Uterus (tissue), 3 donors: ENCODE measurements at regions not wholly inside any gene's neighbourhood (a gene's known extent, or its start where the extent isn't known, plus 50 kb on each side); places are given as distances from the start of the nearest gene placed in this dataset.

Source experiments
- DNase-seq, 2 donors: peaks; one replicate each; pipeline ENCODE4 v3.0.0-alpha.2; 2019 to 2020
- H3K27ac ChIP-seq, 2 donors: fragments of 200-600 bp; sonication (generic); 1 replicate in 1 of 2; 2 replicates in 1 of 2; pipeline ENCODE4 v1.5.1; 2016 to 2018
- H3K27me3 ChIP-seq, 2 donors: fragments of 200-600 bp; sonication (generic); one replicate each; pipeline ENCODE4 v1.5.1; 2018 to 2019; ENCODE audit warnings: control low read depth in 1 of 2
- H3K36me3 ChIP-seq, 2 donors: fragments of 200-600 bp; sonication (generic); one replicate each; pipeline ENCODE4 v1.5.1; 2019; ENCODE audit warnings: control low read depth in 1 of 2
- H3K4me1 ChIP-seq, 2 donors: fragments of 200-600 bp; sonication (generic); one replicate each; pipeline ENCODE4 v1.5.1; 2018 to 2019; ENCODE audit warnings: control low read depth in 1 of 2
- H3K4me3 ChIP-seq, 2 donors: fragments of 200-600 bp; sonication (generic); 1 replicate in 1 of 2; 2 replicates in 1 of 2; pipeline ENCODE4 v1.5.1; 2018 to 2019; ENCODE audit warnings: mild to moderate bottlenecking in 1 of 2
- H3K9me3 ChIP-seq, 2 donors: fragments of 200-600 bp; sonication (generic); one replicate each; pipeline ENCODE4 v1.5.1; 2019; ENCODE audit warnings: control low read depth in 1 of 2
- POLR2A ChIP-seq, 2 donors: fragments of 450-650 bp; IDR thresholded peaks; one replicate each; pipeline ENCODE4 v1.6.1; 2016; ENCODE audit warnings: antibody characterized with exemption in 2 of 2, mild to moderate bottlenecking in 1 of 2, moderate library complexity in 1 of 2
- intact Hi-C: fragments of 100-400 bp; cut with DNase I; formaldehyde crosslinking; loops from one replicate; pipeline ENCODE4 v1.15.1; 2023; ENCODE audit warnings: low total_unique reads
- TF ChIP-seq, protein P1 (sequence below), 4 experiments: fragments of 200-600 bp in 2 of 4; fragments of 450-650 bp in 2 of 4; sonication (generic) in 2 of 4; IDR thresholded peaks; one replicate each; pipeline ENCODE4 v1.5.1; 2016 to 2019; ENCODE audit warnings: antibody characterized with exemption in 4 of 4, mild to moderate bottlenecking in 2 of 4, moderate library complexity in 1 of 4
- donor health status: DM: yes; HTN: yes; CAD: no.

DNA sequence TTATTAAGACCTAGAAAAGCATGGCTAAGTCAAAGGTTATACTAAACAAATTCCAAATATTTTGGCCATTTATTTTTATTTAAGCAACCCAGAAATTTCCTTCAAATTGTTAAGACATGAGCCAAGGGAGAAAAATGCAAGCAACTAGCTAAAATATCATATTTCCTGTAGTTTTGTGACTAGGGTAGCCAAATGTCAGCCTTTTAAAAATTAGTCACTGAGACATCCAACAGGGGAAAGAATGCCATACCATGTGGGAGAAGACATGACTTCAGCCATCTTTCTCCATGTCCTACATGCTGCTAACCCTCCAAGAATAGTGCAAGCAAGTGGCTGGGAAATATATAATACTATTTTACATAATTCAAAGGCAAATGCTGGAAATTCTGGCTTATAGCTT is 197.9 kb downstream of the DSEL start:
- H3K4me3 ChIP-seq = no peak overlapping the region
- no peak overlapping the region for H3K27ac ChIP-seq
- no peaks in the 10 kb centered on the region for H3K36me3 ChIP-seq
- no peak for DNase-seq
- H3K9me3 ChIP-seq = no peaks in the 10 kb centered on the region
- TF ChIP-seq, protein P1, sequence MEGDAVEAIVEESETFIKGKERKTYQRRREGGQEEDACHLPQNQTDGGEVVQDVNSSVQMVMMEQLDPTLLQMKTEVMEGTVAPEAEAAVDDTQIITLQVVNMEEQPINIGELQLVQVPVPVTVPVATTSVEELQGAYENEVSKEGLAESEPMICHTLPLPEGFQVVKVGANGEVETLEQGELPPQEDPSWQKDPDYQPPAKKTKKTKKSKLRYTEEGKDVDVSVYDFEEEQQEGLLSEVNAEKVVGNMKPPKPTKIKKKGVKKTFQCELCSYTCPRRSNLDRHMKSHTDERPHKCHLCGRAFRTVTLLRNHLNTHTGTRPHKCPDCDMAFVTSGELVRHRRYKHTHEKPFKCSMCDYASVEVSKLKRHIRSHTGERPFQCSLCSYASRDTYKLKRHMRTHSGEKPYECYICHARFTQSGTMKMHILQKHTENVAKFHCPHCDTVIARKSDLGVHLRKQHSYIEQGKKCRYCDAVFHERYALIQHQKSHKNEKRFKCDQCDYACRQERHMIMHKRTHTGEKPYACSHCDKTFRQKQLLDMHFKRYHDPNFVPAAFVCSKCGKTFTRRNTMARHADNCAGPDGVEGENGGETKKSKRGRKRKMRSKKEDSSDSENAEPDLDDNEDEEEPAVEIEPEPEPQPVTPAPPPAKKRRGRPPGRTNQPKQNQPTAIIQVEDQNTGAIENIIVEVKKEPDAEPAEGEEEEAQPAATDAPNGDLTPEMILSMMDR (IDR thresholded peaks at IDR 0.05) = no peak
- no peak for TF ChIP-seq POLR2A (IDR thresholded peaks at IDR 0.05)
- H3K27me3 ChIP-seq = no peaks in the 10 kb centered on the region
- no peaks in the 10 kb centered on the region for H3K4me1 ChIP-seq
- intact Hi-C loops = no loop called here

DNA sequence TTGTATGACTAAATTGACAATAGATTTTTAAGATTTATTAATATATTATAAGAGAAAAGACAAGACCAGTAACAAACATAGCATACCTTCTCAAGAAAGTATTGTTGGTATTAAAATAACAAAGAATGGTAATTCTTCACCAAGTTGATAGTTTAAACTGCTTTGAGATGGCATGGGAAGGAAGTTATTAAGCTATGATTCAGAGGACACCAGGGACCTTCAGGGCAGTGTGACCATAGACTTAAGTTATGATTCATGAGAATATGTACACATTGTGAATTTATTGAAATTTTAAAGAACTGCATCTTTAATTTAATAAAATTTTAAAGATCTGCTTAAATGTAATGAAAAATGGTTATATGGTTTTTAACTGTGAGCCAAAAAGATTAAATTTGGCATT is 205.7 kb downstream of the DSEL start:
- Histone ChIP-seq H3K27ac (no peak overlapping the region), H3K9me3 (no peaks in the 10 kb centered on the region), H3K36me3 (no peaks in the 10 kb centered on the region), H3K4me3 (no peak overlapping the region), H3K4me1 (no peaks in the 10 kb centered on the region), H3K27me3 (no peaks in the 10 kb centered on the region)
- intact Hi-C loops = no loop called here
- no peak for TF ChIP-seq POLR2A (IDR thresholded peaks at IDR 0.05)
- TF ChIP-seq, protein P1 (IDR thresholded peaks at IDR 0.05) = no peak
- no peak for DNase-seq

DNA sequence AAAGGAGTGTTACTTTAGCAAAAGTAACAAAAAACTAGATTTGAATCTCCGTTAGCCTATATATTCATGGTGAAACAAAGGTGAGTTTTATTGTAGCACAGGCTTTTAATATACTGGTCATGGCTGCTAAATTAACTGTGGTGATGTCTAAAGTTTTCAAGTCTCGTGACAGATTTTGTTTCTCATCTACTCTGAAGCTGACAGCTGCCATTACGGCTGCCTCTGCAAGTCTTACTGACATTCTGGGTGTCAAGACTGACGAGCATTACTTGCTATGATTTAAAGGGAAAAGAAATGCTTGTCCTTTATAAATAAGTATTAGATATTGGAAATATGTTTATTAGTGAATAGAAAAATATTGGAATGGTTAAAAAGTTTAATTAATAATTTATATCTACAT is 207.7 kb downstream of the DSEL start:
- H3K4me1 ChIP-seq = no peaks in the 10 kb centered on the region
- intact Hi-C loops = no loop called here
- H3K27ac ChIP-seq = no peak overlapping the region
- no peak for DNase-seq
- no peaks in the 10 kb centered on the region for H3K27me3 ChIP-seq
- H3K36me3 ChIP-seq = no peaks in the 10 kb centered on the region
- H3K4me3 ChIP-seq = no peak overlapping the region
- TF ChIP-seq POLR2A (IDR thresholded peaks at IDR 0.05) = no peak
- TF ChIP-seq, protein P1 (IDR thresholded peaks at IDR 0.05) = no peak
- no peaks in the 10 kb centered on the region for H3K9me3 ChIP-seq

DNA sequence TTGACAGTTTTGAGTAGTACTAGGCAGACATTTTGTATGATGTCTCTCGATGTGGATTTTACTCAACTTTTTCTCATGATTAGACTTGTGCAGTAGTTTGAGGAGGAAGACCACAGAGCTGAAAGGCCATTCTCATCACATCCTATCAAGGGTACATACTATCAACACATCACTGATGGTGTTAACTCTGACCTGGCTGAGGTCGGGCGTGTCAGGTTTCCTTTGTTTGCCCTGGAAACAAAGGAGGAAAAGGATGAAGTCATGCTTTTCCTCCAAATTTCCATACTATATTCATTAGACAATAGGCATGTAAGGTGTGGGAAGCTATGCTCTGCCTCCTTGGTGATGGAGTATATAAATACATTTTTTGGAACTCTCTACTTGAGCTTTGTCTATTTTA is 211.1 kb downstream of the DSEL start:
- Histone ChIP-seq H3K27me3 (no peaks in the 10 kb centered on the region), H3K9me3 (no peaks in the 10 kb centered on the region), H3K36me3 (no peaks in the 10 kb centered on the region), H3K4me1 (no peaks in the 10 kb centered on the region), H3K27ac (no peak overlapping the region), H3K4me3 (no peak overlapping the region)
- TF ChIP-seq POLR2A (IDR thresholded peaks at IDR 0.05) = no peak
- TF ChIP-seq, protein P1 (IDR thresholded peaks at IDR 0.05) = no peak
- intact Hi-C loops = no loop called here
- no peak for DNase-seq

DNA sequence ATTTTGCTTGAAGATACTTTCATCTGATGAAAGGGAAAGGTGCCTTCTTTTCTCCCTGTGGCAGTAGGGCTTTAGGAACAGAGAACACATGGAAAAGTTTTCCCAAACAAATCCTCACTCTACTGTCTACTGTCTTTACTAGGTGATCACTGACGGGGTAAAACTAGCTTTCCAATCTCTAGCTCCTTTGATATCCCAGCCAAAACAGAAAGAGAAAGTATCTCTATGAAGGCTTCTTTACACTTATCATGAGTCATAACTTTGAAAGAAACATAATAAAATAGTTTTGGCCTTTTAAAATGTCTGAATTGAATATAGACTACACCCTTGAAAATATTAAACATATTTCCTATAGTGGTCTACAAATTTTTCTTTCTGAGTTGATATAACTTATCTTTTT is 214.5 kb downstream of the DSEL start:
- no peak overlapping the region for H3K27ac ChIP-seq
- H3K27me3 ChIP-seq = no peaks in the 10 kb centered on the region
- H3K4me1 ChIP-seq = no peaks in the 10 kb centered on the region
- H3K9me3 ChIP-seq = no peaks in the 10 kb centered on the region
- intact Hi-C loops = no loop called here
- no peak for DNase-seq
- H3K36me3 ChIP-seq = no peaks in the 10 kb centered on the region
- TF ChIP-seq POLR2A (IDR thresholded peaks at IDR 0.05) = no peak
- TF ChIP-seq, protein P1 (IDR thresholded peaks at IDR 0.05) = no peak
- no peak overlapping the region for H3K4me3 ChIP-seq
